ENCODE measurements at regions not wholly inside any gene's neighbourhood (a gene's known extent, or its start where the extent isn't known, plus 50 kb on each side); places are given as distances from the start of the nearest gene placed in this dataset.

GRCh38 chr6:50305660-50306059 lies 255.9 kb upstream of the DEFB112 start:
- Histone ChIP-seq H3K36me3 (no peaks in the 10 kb centered on the region), H3K4me1 (no peaks in the 10 kb centered on the region), H3K4me3 (ENCODE audit: low read depth, low read length) (no peak overlapping the region), H3K9me3 (no peaks in the 10 kb centered on the region), H3K27me3 (no peaks in the 10 kb centered on the region)
- no peak for TF ChIP-seq CTCF (IDR thresholded peaks at IDR 0.05; ENCODE audit: low read depth, low read length)
- no peak for DNase-seq

- Histone ChIP-seq H3K4me1 (no peaks in the 10 kb centered on the region), H3K36me3 (no peaks in the 10 kb centered on the region), H3K4me3 (ENCODE audit: low read depth, low read length) (no peak overlapping the region), H3K27me3 (no peaks in the 10 kb centered on the region), H3K9me3 (no peaks in the 10 kb centered on the region)
- TF ChIP-seq CTCF (IDR thresholded peaks at IDR 0.05; ENCODE audit: low read depth, low read length), result no peak
- no peak for DNase-seq
Measured at GRCh38 chr6:50318536-50318935, 268.8 kb upstream of the DEFB112 start.

- H3K27me3 ChIP-seq, result no peaks in the 10 kb centered on the region
- DNase-seq, result no peak
Measured at GRCh38 chr6:50330347-50330746, 280.6 kb upstream of the DEFB112 start.

GRCh38 chr6:50330963-50331362 lies 281.2 kb upstream of the DEFB112 start:
- Histone ChIP-seq H3K4me3 (ENCODE audit: low read depth, low read length) (no peak overlapping the region), H3K36me3 (no peaks in the 10 kb centered on the region), H3K4me1 (no peaks in the 10 kb centered on the region), H3K27me3 (no peaks in the 10 kb centered on the region), H3K9me3 (no peaks in the 10 kb centered on the region)
- DNase-seq, result no peak
- no peak for TF ChIP-seq CTCF (IDR thresholded peaks at IDR 0.05; ENCODE audit: low read depth, low read length)

More at GRCh38 chr6:50330347-50330746, 280.6 kb upstream of the DEFB112 start:
- H3K4me1 ChIP-seq, result no peaks in the 10 kb centered on the region
- no peaks in the 10 kb centered on the region for H3K9me3 ChIP-seq
- no peak for TF ChIP-seq CTCF (IDR thresholded peaks at IDR 0.05; ENCODE audit: low read depth, low read length)
- no peaks in the 10 kb centered on the region for H3K36me3 ChIP-seq
- no peak overlapping the region for H3K4me3 ChIP-seq (ENCODE audit: low read depth, low read length)

GRCh38 chr6:50333696-50334095 lies 284.0 kb upstream of the DEFB112 start:
- H3K36me3 ChIP-seq, result no peaks in the 10 kb centered on the region
- no peak for DNase-seq
- H3K4me1 ChIP-seq, result no peaks in the 10 kb centered on the region
- no peaks in the 10 kb centered on the region for H3K9me3 ChIP-seq
- H3K4me3 ChIP-seq (ENCODE audit: low read depth, low read length), result no peak overlapping the region
- H3K27me3 ChIP-seq, result no peaks in the 10 kb centered on the region
- TF ChIP-seq CTCF (IDR thresholded peaks at IDR 0.05; ENCODE audit: low read depth, low read length), result no peak

GRCh38 chr6:50337532-50338122 lies 287.9 kb upstream of the DEFB112 start:
- no peak for TF ChIP-seq CTCF (IDR thresholded peaks at IDR 0.05; ENCODE audit: low read depth, low read length)
- Histone ChIP-seq H3K27me3 (no peaks in the 10 kb centered on the region), H3K36me3 (no peaks in the 10 kb centered on the region), H3K4me3 (ENCODE audit: low read depth, low read length) (no peak overlapping the region), H3K4me1 (no peaks in the 10 kb centered on the region), H3K9me3 (no peaks in the 10 kb centered on the region)
- DNase-seq, result no peak

Measured in BE2C (cell line).